ENCODE measurements at regions not wholly inside any gene's neighbourhood (a gene's known extent, or its start where the extent isn't known, plus 50 kb on each side); places are given as distances from the start of the nearest gene placed in this dataset.

GRCh38 chr9:108194154-108194553 is 661.6 kb downstream of the ACTL7B start:
- DNase-seq (no peak), ATAC-seq (ENCODE audit: low FRiP score in 2 of 2) (no peak)
- no peaks in the 10 kb centered on the region for H3K27me3 ChIP-seq
- H3K27ac ChIP-seq, result no peak overlapping the region
- H3K4me3 ChIP-seq, result no peak overlapping the region
- H3K4me1 ChIP-seq, result no peaks in the 10 kb centered on the region
- H3K9me3 ChIP-seq, result no peaks in the 10 kb centered on the region
- TF ChIP-seq EP300 (IDR thresholded peaks at IDR 0.05) (no peak), POLR2AphosphoS5 (IDR thresholded peaks at IDR 0.05) (no peak), POLR2A (IDR thresholded peaks at IDR 0.05) (no peak), CTCF (IDR thresholded peaks at IDR 0.05) (no peak)
- no peaks in the 10 kb centered on the region for H3K36me3 ChIP-seq

GRCh38 chr9:108193026-108193710 is 662.6 kb downstream of the ACTL7B start:
- Histone ChIP-seq H3K27ac (no peak overlapping the region), H3K4me1 (no peaks in the 10 kb centered on the region), H3K36me3 (no peaks in the 10 kb centered on the region), H3K27me3 (no peaks in the 10 kb centered on the region), H3K4me3 (no peak overlapping the region), H3K9me3 (no peaks in the 10 kb centered on the region)
- ATAC-seq (ENCODE audit: low FRiP score in 2 of 2) (no peak), DNase-seq (no peak)
- TF ChIP-seq CTCF (IDR thresholded peaks at IDR 0.05) (no peak), EP300 (IDR thresholded peaks at IDR 0.05) (no peak), POLR2AphosphoS5 (IDR thresholded peaks at IDR 0.05) (no peak), POLR2A (IDR thresholded peaks at IDR 0.05) (no peak)
- 86 to 89% methylated on average over 8 of the region's 8 CpGs for WGBS, 2 donors

GRCh38 chr9:108191065-108191464 is 664.7 kb downstream of the ACTL7B start:
- Histone ChIP-seq H3K4me1 (no peaks in the 10 kb centered on the region), H3K27ac (no peak overlapping the region), H3K9me3 (no peaks in the 10 kb centered on the region), H3K4me3 (no peak overlapping the region), H3K27me3 (no peaks in the 10 kb centered on the region), H3K36me3 (no peaks in the 10 kb centered on the region)
- TF ChIP-seq CTCF (IDR thresholded peaks at IDR 0.05) (no peak), EP300 (IDR thresholded peaks at IDR 0.05) (no peak), POLR2A (IDR thresholded peaks at IDR 0.05) (no peak), POLR2AphosphoS5 (IDR thresholded peaks at IDR 0.05) (no peak)
- DNase-seq, result peak in 1 of 2 donors; percentile 26
- 59 to 68% methylated on average over 4 of the region's 4 CpGs for WGBS, 2 donors
- no peak for ATAC-seq (ENCODE audit: low FRiP score in 2 of 2)

- 73 to 85% methylated on average over 2 of the region's 2 CpGs for WGBS, 2 donors
- Histone ChIP-seq H3K36me3 (no peaks in the 10 kb centered on the region), H3K27ac (no peak overlapping the region), H3K4me3 (no peak overlapping the region), H3K27me3 (no peaks in the 10 kb centered on the region), H3K9me3 (no peaks in the 10 kb centered on the region), H3K4me1 (no peaks in the 10 kb centered on the region)
- TF ChIP-seq POLR2A (IDR thresholded peaks at IDR 0.05), result no peak
- TF ChIP-seq POLR2AphosphoS5 (IDR thresholded peaks at IDR 0.05), result no peak
- TF ChIP-seq EP300 (IDR thresholded peaks at IDR 0.05), result no peak
- no peak for TF ChIP-seq CTCF (IDR thresholded peaks at IDR 0.05)
- DNase-seq (no peak), ATAC-seq (ENCODE audit: low FRiP score in 2 of 2) (no peak)
These were observed 666.8 kb downstream of the ACTL7B start for GRCh38 chr9:108188976-108189375.

GRCh38 chr9:108188482-108188881 is 667.3 kb downstream of the ACTL7B start:
- no peak overlapping the region for H3K27ac ChIP-seq
- DNase-seq (no peak), ATAC-seq (ENCODE audit: low FRiP score in 2 of 2) (no peak)
- no peaks in the 10 kb centered on the region for H3K36me3 ChIP-seq
- H3K4me3 ChIP-seq, result no peak overlapping the region
- TF ChIP-seq POLR2A (IDR thresholded peaks at IDR 0.05) (no peak), CTCF (IDR thresholded peaks at IDR 0.05) (no peak), EP300 (IDR thresholded peaks at IDR 0.05) (no peak), POLR2AphosphoS5 (IDR thresholded peaks at IDR 0.05) (no peak)
- 84 to 87% methylated on average over 2 of the region's 2 CpGs for WGBS, 2 donors
- H3K9me3 ChIP-seq, result no peaks in the 10 kb centered on the region
- H3K4me1 ChIP-seq, result no peaks in the 10 kb centered on the region
- no peaks in the 10 kb centered on the region for H3K27me3 ChIP-seq
